HL-60 (cell line): ENCODE measurements at regions not wholly inside any gene's neighbourhood (a gene's known extent, or its start where the extent isn't known, plus 50 kb on each side); places are given as distances from the start of the nearest gene placed in this dataset.

Experiments
- CTCF ChIP-seq: IDR thresholded peaks from one replicate; pipeline ENCODE4 v1.5.1; 2011; ENCODE audit warnings: low read length, control low read depth, inconsistent platforms; ENCODE audit not compliant: insufficient read depth
- POLR2AphosphoS5 ChIP-seq: IDR thresholded peaks from 2 replicates; pipeline ENCODE4 v1.6.1; 2012; ENCODE audit warnings: low read depth
- SPI1 ChIP-seq: IDR thresholded peaks from 2 replicates; pipeline ENCODE4 v1.6.1; 2012; ENCODE audit warnings: low read depth, mild to moderate bottlenecking, borderline replicate concordance
- TF ChIP-seq, protein P1 (sequence below): IDR thresholded peaks from 2 replicates; pipeline ENCODE4 v1.6.1; 2012; ENCODE audit warnings: low read depth; ENCODE audit not compliant: insufficient replicate concordance

- TF ChIP-seq CTCF (no peak), SPI1 (no peak), POLR2AphosphoS5 (no peak)
- TF ChIP-seq, protein P1, sequence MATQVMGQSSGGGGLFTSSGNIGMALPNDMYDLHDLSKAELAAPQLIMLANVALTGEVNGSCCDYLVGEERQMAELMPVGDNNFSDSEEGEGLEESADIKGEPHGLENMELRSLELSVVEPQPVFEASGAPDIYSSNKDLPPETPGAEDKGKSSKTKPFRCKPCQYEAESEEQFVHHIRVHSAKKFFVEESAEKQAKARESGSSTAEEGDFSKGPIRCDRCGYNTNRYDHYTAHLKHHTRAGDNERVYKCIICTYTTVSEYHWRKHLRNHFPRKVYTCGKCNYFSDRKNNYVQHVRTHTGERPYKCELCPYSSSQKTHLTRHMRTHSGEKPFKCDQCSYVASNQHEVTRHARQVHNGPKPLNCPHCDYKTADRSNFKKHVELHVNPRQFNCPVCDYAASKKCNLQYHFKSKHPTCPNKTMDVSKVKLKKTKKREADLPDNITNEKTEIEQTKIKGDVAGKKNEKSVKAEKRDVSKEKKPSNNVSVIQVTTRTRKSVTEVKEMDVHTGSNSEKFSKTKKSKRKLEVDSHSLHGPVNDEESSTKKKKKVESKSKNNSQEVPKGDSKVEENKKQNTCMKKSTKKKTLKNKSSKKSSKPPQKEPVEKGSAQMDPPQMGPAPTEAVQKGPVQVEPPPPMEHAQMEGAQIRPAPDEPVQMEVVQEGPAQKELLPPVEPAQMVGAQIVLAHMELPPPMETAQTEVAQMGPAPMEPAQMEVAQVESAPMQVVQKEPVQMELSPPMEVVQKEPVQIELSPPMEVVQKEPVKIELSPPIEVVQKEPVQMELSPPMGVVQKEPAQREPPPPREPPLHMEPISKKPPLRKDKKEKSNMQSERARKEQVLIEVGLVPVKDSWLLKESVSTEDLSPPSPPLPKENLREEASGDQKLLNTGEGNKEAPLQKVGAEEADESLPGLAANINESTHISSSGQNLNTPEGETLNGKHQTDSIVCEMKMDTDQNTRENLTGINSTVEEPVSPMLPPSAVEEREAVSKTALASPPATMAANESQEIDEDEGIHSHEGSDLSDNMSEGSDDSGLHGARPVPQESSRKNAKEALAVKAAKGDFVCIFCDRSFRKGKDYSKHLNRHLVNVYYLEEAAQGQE: no peak
These were observed 54.7 kb upstream of the NECTIN1 start for GRCh38 chr11:119783466-119784400.
